B cell (primary cell): ENCODE measurements at regions not wholly inside any gene's neighbourhood (a gene's known extent, or its start where the extent isn't known, plus 50 kb on each side); places are given as distances from the start of the nearest gene placed in this dataset.

Source experiments
- CTCF ChIP-seq: fragments of 200-600 bp; IDR thresholded peaks from one replicate; pipeline ENCODE4 v1.8.0; 2022; ENCODE audit warnings: antibody characterized with exemption, mild to moderate bottlenecking
- EZH2 ChIP-seq: IDR thresholded peaks from 2 replicates; pipeline ENCODE4 v1.6.1; 2012; ENCODE audit warnings: borderline replicate concordance, low read depth, mild to moderate bottlenecking, moderate library complexity, low read length; ENCODE audit not compliant: insufficient read depth, poor library complexity, severe bottlenecking

GRCh38 chr2:241931976-241932898, 62.7 kb downstream of the RTP5 start:
- no peak for TF ChIP-seq CTCF
- TF ChIP-seq EZH2: no peak
